Chondrocyte (in vitro differentiated cells): ENCODE measurements at regions not wholly inside any gene's neighbourhood (a gene's known extent, or its start where the extent isn't known, plus 50 kb on each side); places are given as distances from the start of the nearest gene placed in this dataset.

Experiments
- DNase-seq: peaks from one replicate; pipeline ENCODE4 v3.0.0; 2021; ENCODE audit warnings: mixed read lengths, low spot score
- H3K27ac Mint-ChIP-seq: one replicate; pipeline ENCODE4 v1.8.0; 2021; ENCODE audit warnings: mild to moderate bottlenecking, moderate library complexity, mixed read lengths; ENCODE audit not compliant: unreplicated experiment
- H3K27me3 Mint-ChIP-seq: 2 replicates; pipeline ENCODE4 v1.8.0; 2021; ENCODE audit warnings: low read depth, mixed read lengths
- H3K36me3 Mint-ChIP-seq: 2 replicates; pipeline ENCODE4 v1.8.0; 2021; ENCODE audit warnings: low read depth, mixed read lengths
- H3K4me1 Mint-ChIP-seq: 2 replicates; pipeline ENCODE4 v1.8.0; 2021; ENCODE audit warnings: low read depth, mild to moderate bottlenecking, mixed read lengths
- H3K4me3 Mint-ChIP-seq: one replicate; pipeline ENCODE4 v1.8.0; 2021; ENCODE audit warnings: mild to moderate bottlenecking, moderate library complexity, mixed read lengths; ENCODE audit not compliant: unreplicated experiment
- H3K9me3 Mint-ChIP-seq: 2 replicates; pipeline ENCODE4 v1.8.0; 2021; ENCODE audit warnings: low read depth, mixed read lengths
- CTCF ChIP-seq: fragments of 200-600 bp; sonication (generic); IDR thresholded peaks from 2 replicates; pipeline ENCODE4 v1.5.0; 2021; ENCODE audit warnings: antibody characterized with exemption, mild to moderate bottlenecking, moderate library complexity

- DNase-seq: no peak
- Mint-ChIP-seq H3K4me1 (peaks cover 4% of the 10 kb centered on the region), H3K27me3 (peaks cover 2% of the 10 kb centered on the region), H3K27ac (no peak overlapping the region), H3K9me3 (no peaks in the 10 kb centered on the region), H3K36me3 (no peaks in the 10 kb centered on the region), H3K4me3 (no peak overlapping the region)
- TF ChIP-seq CTCF: no peak
Measured at GRCh38 chr3:46122091-46122490, 86.0 kb downstream of the CCR1 start.

- Mint-ChIP-seq H3K27ac (no peak overlapping the region), H3K27me3 (peaks cover 2% of the 10 kb centered on the region)
Measured at GRCh38 chr3:46120983-46121382, 87.1 kb downstream of the CCR1 start.

GRCh38 chr3:46119709-46120498 lies 88.2 kb downstream of the CCR1 start:
- no peak overlapping the region for H3K27ac Mint-ChIP-seq
- peaks cover 2% of the 10 kb centered on the region for H3K27me3 Mint-ChIP-seq
- no peak for DNase-seq
- TF ChIP-seq CTCF: no peak
- no peak overlapping the region for H3K4me3 Mint-ChIP-seq
- no peaks in the 10 kb centered on the region for H3K9me3 Mint-ChIP-seq
- no peaks in the 10 kb centered on the region for H3K4me1 Mint-ChIP-seq
- no peaks in the 10 kb centered on the region for H3K36me3 Mint-ChIP-seq

More at GRCh38 chr3:46120983-46121382, 87.1 kb downstream of the CCR1 start:
- no peak overlapping the region for H3K4me3 Mint-ChIP-seq
- no peaks in the 10 kb centered on the region for H3K4me1 Mint-ChIP-seq
- no peaks in the 10 kb centered on the region for H3K9me3 Mint-ChIP-seq
- TF ChIP-seq CTCF: no peak
- no peak for DNase-seq
- H3K36me3 Mint-ChIP-seq: no peaks in the 10 kb centered on the region

DNA sequence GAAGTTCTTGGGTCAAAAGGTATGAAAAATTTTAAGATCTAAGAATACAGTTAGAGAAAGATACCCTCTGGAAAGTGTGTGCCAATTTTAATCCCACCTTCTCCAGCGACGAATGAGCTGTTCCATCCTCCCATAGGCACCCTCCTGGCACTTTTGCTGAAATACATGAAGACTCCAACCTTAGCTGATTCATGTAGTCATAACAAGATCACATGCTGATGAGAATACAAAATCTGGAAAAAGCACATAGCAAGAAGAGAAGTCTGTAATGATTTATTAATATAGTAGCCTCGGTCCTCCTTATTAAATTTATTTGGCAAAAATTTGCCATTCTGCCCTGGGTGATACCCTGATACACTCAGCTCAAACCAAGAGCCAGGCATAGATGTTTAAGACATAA lies 88.9 kb downstream of the CCR1 start:
- H3K4me3 Mint-ChIP-seq: no peak overlapping the region
- H3K4me1 Mint-ChIP-seq: peaks cover 5% of the 10 kb centered on the region
- H3K36me3 Mint-ChIP-seq: no peaks in the 10 kb centered on the region

DNA sequence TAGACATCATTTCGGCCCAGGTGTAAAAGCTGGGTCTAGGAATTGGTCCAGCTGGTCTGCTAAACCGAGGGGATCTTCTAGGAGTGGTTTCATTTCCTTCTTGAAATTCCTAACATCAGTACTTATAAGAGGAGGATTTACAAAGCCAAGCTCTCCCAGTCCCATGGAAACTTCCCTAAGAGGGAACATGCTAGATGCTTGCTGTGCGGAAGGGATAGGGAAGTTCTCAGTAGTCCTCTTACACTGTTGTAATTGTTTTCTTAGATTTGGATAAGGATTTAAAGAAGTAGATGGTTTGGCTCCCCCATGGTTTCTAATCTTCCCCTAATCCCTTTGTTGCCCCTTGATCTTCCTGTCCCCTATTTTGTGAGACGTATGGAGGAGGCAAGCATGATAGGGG lies 89.7 kb upstream of the XCR1 start:
- H3K27me3 Mint-ChIP-seq: peaks cover 2% of the 10 kb centered on the region
- no peak for DNase-seq
- H3K36me3 Mint-ChIP-seq: no peaks in the 10 kb centered on the region
- TF ChIP-seq CTCF: no peak
- H3K4me1 Mint-ChIP-seq: peaks cover 6% of the 10 kb centered on the region
- H3K27ac Mint-ChIP-seq: no peak overlapping the region
- no peak overlapping the region for H3K4me3 Mint-ChIP-seq
- peaks cover 11% of the 10 kb centered on the region for H3K9me3 Mint-ChIP-seq

More for the DNA sequence above, 88.9 kb downstream of the CCR1 start:
- Mint-ChIP-seq H3K9me3 (peaks cover 4% of the 10 kb centered on the region), H3K27ac (no peak overlapping the region), H3K27me3 (peaks cover 2% of the 10 kb centered on the region)
- no peak for TF ChIP-seq CTCF
- no peak for DNase-seq
